GM12892 (cell line): ENCODE measurements at regions not wholly inside any gene's neighbourhood (a gene's known extent, or its start where the extent isn't known, plus 50 kb on each side); places are given as distances from the start of the nearest gene placed in this dataset.

Experiments
- POLR2A ChIP-seq: IDR thresholded peaks from 2 replicates; pipeline ENCODE4 v1.6.1; 2011; ENCODE audit warnings: low read depth, low read length, control low read depth
- TAF1 ChIP-seq: IDR thresholded peaks from 2 replicates; pipeline ENCODE4 v1.6.1; 2011; ENCODE audit warnings: low read depth, mild to moderate bottlenecking, control low read depth, low read length, borderline replicate concordance

- TF ChIP-seq POLR2A (no peak), TAF1 (no peak)
These were observed 288.9 kb upstream of the CLEC14A start for GRCh38 chr14:38544776-38545175.
